GM18870 (cell line): ENCODE measurements at regions not wholly inside any gene's neighbourhood (a gene's known extent, or its start where the extent isn't known, plus 50 kb on each side); places are given as distances from the start of the nearest gene placed in this dataset.

Source experiments
- ATAC-seq: cut with Tn5 transposase; IDR thresholded peaks from one replicate; pipeline ENCODE4 v1.9.1; 2021; ENCODE audit warnings: moderate library complexity; ENCODE audit not compliant: unreplicated experiment

DNA sequence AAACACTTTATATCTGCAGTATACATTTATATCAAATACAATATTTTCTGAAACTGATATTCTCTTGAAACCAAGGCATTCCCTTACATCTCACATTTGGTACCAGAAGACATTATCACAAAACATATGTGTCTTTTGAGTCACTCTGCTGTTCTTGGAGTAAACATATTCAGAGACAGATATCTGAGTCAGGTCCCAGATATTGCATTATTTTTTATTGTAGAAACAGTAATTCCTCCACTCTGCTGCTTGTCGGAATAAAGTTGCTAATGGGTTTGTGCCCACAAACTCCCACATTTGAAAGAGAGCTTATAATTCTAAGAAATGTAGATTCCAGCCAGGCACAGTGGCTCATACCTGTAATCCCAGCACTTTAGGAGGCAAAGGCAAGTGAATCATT, 261.1 kb upstream of the DAPK1 start:
- ATAC-seq: no peak

GRCh38 chr9:87237336-87237735, 260.3 kb upstream of the DAPK1 start:
- ATAC-seq: no peak

DNA sequence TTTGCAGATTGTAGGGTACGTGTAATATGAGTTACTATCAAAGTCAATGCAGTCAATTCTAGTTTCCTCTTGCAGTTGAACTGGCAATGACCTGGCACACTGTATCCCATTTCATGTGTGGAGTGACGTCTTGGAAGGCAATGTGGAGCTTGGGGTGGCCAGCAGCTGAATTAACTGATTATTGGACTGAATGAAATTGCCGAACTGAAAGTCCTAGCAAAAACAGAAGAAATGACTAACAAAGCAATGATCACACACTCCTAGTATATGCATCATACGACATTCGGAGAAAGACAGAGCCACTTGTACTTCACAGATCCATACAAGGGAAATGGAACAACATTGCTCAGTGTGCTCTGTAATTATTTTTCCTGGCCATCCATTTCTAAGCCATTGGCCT, 259.1 kb upstream of the DAPK1 start:
- ATAC-seq: no peak

GRCh38 chr9:87239312-87239711, 258.4 kb upstream of the DAPK1 start:
- ATAC-seq: no peak

DNA sequence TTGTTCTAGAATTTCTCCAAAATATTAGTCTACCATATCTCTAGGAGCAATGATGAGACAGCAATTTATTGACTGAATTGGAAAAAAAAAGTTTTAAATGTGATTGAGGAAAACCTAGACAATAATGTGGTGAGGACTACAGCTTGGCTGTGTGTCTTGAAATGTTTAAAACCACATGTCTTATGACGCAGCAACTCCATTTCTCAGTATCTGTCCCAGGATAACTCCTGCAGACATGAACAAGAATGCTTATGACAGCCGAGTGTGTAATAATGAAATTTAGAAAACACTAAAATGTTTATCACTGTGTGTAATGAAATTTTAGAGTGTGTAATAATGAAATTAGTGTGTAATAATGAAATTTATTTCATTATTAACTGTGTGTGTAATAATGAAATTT, 254.1 kb upstream of the DAPK1 start:
- ATAC-seq: no peak

- ATAC-seq: no peak
Measured at GRCh38 chr9:87245271-87245670, 252.4 kb upstream of the DAPK1 start.

DNA sequence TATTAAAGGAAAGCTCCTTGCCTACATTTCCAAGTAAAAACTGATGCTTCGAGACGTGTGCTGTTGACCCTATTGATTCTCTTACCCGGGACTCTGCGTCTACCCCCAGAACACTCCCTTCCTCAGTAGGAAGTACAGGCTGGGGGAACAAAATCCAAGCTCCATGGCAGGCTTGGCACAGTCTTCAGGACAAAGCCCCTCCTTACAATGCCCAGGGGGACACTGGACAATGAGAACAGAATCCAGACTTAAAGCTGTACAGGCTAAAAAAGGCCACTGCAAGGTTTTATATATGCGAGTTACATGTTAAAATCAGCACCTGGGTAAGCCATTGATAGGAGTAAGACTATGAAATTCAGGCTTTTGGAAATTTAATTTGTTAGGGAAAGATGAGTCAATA, 250.6 kb upstream of the DAPK1 start:
- no peak for ATAC-seq

- no peak for ATAC-seq
Measured at GRCh38 chr9:87249029-87249428, 248.6 kb upstream of the DAPK1 start.

GRCh38 chr9:87250205-87250604, 247.5 kb upstream of the DAPK1 start:
- ATAC-seq: no peak

DNA sequence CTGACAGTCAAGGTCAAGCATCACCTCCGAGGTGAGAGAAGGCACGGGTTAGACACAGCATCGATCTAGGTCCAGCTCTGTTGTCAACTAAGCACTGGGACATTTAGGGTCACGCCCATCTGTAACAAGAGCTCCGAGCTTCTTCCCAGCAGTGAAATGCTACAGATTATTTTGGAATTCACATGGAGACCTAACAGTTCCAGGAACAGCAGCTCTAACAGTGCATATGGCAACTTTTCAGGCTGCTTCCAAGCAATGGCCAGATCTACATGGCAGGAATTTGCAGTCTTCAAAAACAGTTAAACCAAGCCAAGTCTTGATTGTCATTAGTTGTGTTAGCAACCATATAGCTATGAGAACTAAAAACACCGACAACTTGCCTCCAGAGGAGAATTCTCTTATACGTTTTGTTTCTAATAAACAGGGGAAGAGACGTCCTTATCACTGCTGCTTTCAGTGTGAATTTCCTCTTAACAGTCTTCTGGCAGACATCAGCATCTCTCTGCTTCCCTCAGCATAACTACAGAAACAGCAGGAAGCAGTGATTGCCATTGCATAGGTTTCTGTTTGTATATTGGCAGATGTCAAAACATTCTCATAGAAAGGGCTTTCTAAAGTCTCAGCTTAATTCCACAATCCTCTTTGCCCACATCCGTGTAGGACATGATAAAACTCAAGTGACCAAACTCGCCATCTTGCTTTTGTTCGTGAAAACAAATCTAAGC, 242.1 kb upstream of the DAPK1 start:
- ATAC-seq: no peak

- no peak for ATAC-seq
Measured at GRCh38 chr9:87256973-87257372, 240.7 kb upstream of the DAPK1 start.

DNA sequence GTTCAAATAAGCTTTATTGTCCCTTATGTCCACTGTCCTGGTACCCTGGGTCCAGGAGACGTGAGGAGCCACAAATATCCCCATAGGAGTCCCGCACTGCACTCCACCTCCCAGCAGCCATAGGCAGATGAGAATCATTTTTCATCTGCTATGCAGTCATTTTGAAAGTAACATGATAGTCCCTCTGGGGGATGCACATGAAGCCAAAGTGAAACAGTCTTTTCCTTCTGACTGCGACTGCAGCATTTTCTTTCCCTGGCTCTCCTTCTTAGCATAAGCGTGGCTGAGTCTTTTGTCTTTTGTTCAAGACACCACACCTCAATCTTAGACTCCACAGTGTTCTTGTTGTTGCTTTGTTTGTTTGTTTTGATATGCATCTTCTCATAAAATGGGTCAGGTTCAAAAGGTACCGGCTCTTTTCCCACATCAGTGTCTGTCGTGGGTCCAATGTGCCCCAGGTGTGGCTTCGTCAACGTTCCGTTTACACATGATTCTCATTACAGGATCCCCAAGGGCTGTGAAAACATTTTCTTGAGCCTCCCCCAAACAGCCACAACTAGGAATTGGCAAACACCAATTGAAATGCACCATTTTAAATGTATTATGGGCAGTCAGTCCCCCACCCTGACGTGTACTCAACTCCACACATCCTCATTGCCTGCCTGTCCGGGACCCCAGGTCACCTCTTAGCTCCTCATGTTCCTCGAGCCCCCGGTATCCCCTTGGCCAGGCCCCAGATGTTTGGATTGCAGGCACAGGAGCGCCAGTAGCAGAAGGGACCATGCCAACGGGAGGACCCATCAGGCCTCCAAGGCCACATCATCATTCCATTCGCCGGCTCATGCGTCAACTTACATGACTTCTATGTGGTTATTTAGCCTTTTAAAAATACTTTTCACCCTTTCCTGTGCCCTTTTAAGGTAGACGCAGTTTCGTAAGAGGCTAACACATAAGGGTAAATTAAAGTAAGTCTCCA, 237.8 kb upstream of the DAPK1 start:
- ATAC-seq: no peak

- no peak for ATAC-seq
Measured at GRCh38 chr9:87263291-87263690, 234.4 kb upstream of the DAPK1 start.

GRCh38 chr9:87266697-87267096, 231.0 kb upstream of the DAPK1 start:
- no peak for ATAC-seq

DNA sequence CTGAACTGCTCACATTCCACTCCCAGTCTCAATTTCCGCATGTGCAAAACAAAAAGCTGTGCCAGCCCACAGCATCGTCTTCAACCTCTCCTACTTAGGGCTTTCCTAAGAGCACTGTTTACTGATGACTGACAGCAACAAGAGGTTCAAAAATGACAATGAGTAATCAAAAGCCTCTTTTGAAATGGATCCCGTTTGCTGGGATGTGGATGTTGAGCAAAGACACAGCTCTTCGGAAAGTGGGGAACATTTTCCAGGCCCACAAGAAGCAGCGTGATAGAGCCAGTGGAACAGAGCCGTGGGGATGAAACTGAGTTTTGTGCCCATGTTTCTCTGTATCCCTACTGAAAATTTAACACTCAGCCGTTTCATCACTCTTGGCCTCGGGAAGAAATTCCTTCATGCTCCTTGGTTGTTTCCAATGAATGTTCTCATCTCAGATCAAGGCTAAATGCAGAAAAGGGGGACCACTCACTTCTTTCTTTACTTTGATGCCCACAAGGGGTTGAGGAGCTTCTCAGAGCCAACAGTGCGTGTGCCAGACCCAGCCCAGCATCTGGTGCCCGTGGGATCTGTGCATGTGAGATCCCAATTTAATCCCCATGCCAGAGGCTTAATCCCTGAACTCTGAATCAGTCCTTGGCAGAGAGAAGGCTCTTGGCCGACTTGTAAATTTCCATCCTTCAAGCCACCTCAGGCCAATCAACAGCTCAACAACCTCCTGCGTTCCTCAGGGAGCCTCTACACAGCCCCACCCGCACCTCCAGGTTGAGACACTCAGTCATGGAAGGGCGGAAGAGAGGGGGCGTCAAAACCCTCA, 230.2 kb upstream of the DAPK1 start:
- ATAC-seq: no peak

DNA sequence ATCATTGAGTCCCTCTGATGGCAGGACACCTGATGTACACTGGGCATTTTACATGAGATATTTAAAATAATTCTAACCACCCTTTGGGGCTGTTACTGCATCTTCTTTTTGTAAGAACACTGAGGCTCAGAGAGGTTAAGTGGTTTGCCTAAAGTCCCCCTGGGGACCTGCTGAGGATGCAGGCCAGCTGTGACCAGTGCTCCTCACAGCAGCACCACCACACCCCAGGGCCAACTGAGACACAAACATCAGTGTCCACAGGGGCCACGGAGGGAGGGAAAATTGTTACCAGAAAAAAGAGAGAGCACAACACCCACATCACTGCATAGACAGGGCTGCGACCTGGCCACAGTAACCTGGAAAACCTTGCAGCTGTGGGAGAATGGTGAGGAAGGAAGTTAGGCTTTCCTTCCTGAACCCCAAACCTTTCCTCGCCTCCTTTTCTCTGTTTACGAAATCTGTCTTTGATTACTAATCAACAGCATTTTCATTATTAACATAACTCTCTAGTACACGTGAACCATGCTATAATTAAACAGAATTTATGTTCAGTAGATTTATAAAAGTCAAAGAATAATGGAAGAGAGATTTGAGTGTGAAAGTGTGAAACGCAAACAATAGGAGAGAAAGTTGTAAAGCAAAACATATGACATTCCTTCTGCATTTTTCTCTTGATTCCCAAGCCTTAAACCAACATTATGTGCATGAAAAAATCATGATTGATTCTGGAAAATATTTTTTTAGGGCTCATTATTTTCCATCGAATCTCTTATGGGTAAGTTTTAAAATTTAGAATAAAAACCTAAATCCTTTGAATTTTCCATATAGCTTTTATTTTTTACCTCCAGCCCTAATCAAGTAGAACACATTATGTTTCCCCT, 228.1 kb upstream of the DAPK1 start:
- ATAC-seq: no peak

DNA sequence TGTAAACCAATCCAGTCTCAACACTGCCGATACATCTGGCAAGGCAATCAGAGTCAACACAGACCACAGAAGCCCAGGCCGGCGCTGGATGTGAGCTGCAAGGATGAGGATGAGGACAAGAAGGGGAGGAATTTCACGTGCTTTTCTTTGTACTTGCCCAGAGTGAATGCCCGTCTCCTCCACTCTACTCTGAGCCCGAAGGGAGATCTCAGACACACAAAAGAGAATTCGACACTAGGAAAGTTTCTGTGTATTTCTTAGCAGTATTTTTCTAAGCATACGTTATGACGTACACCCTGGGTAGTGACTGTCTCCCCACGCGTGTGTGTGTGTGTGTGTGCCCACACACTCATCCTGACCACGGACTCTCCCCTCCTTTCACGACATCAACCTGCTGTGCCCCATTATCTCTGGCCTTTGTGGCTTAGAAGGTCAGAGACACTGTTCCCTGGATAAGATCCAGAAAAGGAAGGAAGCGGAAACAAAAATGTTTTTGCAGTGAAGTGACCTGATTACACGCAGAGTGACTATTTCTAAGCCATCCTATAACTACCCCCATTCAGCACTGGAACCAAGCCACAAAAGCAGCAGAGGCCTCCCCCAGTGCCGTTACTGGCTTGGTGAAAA, 227.3 kb upstream of the DAPK1 start:
- no peak for ATAC-seq

- no peak for ATAC-seq
Measured at GRCh38 chr9:87270848-87271234, 226.8 kb upstream of the DAPK1 start.

DNA sequence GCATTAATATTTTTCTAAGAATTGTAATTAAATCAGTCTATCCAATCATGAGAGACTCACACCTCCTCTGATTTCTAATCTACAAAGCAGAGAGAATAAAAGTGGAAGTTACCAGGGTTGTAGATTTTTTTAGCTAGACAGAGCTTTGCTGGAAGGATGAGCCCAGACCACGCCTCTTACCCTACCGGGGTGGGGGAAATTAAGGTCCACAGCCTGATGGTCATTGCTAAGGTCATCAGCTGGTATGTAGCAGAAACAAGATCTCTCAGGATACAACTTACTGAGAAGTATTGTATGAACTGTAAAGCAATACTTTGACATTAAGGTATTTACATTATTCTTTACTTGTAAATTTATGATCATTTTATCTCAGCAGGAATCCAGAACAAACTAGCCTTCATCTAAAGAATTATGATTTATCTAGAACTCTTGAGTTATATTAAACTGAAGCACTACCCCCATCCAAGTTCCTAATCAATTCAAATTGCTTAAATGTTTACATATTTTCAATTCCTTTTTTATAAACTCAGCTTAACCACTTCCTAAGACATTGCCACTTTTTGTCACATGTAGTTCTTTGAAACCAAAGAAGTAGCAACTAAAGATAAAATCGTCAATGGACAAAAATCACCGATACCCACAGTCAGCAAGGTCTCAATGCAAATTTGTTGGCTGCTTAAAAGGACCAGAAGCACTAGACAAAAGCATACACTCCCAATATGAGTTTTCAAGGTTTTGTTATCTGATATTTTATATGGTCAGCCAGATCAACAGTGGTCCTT, 225.8 kb upstream of the DAPK1 start:
- no peak for ATAC-seq
